Ramos (cell line): ENCODE measurements at regions not wholly inside any gene's neighbourhood (a gene's known extent, or its start where the extent isn't known, plus 50 kb on each side); places are given as distances from the start of the nearest gene placed in this dataset.

Experiments used
- in situ Hi-C: fragments of 300-500 bp; cut with MboI; formaldehyde crosslinking; loops from one replicate; pipeline ENCODE4 v1.14.3; 2022; ENCODE audit warnings: low sequenced_read_pairs; ENCODE audit not compliant: unreplicated experiment

DNA sequence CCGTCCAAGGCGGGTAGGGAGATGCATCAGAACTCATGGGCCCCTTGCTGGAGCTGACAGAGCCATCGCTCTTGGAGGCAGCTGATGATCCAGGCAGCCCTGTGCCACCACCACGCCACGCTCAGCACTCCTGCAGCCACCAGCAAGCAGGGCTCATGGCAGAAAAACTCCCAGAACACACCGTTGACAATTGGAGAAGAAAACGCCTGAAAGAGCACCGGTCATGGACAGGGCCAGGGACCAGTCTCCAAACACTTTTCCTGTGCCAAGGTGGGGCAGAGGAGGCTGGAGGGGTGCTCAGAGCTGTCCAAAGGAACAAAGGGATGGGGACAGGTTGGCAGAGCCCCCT lies 132.2 kb downstream of the FOXL1 start:
- in situ Hi-C loops = no loop called here

DNA sequence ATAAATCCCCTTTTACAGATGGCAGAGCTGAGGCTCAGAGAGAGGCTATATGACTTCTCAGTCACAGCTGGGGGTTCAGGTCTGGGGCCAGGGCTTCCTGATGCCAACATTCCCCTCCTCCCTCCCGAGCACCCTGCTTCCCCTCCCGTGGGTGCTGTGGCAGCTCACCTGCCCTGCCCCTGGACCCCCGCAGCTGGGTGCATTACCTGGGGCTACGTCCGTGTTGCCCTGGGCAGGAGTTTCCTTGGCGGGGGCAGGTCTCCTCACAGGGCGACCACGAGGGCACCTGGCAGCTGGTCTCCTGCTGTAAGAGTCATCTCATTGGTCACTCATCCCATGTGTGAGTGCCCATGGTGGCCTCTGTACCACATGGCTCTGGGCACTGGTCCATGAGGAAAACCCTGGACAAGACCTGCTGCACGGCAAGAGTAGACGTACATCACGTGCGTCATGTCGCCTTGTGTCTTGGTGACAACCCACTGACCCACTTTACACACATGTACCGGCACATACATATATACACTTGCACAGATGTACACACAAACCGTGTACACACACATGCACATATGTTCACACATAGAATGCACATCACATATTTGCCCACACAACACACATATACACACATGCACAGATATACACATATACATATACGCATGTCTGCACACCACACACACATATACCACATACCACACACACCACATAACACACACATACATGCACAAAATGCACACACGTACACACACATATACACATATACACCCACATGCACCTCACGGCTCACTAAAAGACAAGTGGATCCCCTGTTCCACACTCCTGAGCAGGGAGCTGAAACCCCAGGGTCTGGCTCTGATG lies 134.0 kb downstream of the FOXL1 start:
- in situ Hi-C loops = no loop called here

DNA sequence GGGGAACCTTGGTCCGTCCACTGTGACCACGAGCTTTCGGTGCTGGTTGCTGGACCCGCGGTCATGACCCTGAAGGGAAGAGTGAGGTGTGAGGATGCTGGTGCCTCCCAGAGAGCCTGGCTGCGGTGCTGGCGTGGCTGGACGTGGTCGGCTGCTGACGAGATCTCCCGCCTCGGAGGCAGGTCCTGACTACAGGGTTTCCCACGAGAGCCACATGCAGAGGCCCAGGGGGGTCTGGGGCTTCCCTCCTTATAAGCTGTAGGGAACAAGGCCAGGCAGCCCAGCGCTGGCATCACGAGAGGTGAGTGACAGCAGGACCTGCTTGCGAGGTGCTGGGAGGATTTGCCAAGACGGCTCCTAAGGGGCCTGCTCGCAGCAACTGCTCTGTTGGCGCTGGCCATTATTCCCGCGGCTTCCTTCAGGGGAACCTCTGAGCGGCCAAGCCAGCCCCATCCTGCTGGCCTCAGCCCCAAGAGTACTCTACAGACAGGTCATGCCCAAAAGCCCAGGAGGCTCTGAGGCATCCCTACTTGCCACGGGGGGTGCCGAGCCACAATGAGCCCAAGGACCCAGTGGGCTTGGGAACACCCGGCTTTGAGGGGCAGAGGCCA lies 134.8 kb downstream of the FOXL1 start:
- in situ Hi-C loops = no loop called here

DNA sequence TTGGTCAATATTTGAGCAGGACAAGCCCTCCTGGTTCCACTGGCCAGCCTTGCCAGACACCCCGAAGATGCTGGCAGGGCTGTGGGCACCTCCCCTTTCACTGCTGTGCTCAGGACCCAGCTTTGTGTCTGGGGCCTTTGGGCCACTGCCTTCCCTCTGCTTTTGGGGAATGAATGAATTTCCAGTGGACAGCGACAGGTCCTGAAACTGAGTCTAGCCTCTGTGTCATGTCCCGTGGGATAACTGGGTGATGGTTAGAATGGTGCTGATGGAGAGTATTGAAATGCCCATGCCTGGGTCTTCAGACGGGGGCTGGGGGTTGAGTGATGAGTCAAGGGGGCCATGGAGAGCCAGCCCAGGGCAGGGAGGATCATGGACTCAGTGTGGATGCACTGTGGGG lies 135.8 kb downstream of the FOXL1 start:
- in situ Hi-C loops = no loop called here

DNA sequence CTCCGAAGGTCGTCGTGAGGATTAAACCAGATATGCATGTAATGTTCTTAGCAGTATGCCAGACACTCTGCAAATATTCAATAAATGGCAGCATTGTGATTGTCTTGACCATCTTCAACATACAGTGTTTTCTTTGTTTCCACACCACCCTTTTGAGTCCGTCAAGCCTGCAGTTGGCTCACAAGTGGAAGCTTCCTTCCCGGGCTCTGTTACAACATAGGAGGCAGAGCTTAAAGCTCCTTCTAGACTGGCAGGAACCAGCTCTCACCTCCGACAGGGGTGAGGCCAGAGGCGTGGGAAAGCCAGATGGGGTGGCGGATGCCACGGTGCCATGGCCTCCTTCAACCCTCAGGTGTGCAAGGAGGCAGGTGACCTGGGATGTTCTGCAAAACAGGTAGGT lies 138.3 kb downstream of the FOXL1 start:
- in situ Hi-C loops = no loop called here

DNA sequence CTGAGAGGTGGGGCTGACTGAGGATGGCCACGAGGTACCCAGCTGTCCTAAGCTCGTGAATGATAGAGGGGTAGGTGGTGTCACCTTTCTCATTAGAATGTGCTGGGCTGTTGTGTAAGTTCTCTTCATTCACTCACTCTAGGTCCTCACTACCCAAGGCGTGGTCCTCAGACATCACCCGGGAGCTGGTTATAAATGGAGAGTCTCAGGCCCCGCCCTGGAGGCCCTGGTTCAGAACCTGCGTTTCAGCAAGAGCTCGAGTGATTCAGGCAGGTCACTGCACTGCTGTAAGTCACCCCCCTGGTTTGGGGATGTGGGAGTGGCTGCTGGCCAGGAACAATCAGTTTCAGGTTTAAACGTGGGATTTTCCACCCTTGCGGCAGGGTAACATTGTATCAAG lies 139.8 kb downstream of the FOXL1 start:
- in situ Hi-C loops = no loop called here

DNA sequence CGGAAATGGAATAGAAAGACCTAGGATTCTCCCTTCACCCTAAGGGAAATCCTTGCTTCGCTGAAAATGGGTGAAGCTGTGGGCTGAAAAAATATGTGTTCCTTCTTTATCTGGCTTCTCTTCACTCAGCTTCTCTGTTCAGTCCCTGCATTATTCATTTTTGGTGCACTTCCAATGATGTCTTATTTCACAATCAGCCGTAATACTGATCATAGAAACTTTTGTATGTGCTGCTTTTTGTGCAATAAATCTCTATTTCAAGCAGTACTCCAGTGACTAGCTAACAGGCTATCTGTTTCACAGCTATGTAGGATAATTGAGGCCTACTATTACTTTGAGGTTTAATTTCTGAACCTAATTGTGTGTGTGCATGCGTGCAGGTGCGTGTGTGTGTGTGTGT lies 144.6 kb downstream of the FOXL1 start:
- in situ Hi-C loops = no loop called here

DNA sequence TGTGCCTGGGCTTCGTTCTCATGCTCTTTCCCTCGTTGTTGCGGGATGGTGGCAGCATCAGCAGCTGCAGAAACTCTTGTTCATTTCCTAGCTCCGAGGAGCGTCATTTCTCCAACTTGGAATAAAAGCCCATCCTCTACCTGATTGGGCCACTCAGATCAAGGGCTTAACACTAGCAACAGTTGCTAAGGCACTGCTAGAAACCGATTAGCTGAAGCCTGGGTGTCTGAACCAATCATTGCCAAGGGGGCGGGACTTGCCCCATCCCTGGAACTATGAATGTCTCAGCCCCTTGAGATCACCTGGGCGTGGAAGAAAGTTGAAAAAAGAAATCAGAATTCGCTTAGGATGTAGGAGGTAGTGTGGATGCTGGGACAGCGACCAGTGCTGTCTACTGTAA lies 145.3 kb downstream of the FOXL1 start:
- in situ Hi-C loops = no loop called here

DNA sequence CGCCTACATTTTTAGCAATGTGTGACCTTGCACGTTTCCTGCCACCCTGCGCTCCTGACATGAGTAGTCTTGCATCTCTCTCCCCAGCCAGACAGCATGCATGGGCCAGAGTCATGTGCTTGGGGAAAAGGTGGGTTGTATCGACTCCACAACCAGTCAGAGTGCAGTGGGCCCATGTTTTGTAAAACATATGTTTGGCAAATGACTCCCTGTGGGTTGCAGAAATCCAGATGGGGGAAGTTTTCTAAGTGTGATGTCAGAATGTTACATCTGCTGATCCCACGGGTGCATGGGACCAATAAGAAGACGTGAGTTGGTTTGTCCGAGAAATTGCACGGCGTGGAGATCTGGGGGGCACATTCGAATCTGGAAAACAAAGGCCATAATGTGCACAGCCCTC lies 147.1 kb downstream of the FOXL1 start:
- in situ Hi-C loops = no loop called here

DNA sequence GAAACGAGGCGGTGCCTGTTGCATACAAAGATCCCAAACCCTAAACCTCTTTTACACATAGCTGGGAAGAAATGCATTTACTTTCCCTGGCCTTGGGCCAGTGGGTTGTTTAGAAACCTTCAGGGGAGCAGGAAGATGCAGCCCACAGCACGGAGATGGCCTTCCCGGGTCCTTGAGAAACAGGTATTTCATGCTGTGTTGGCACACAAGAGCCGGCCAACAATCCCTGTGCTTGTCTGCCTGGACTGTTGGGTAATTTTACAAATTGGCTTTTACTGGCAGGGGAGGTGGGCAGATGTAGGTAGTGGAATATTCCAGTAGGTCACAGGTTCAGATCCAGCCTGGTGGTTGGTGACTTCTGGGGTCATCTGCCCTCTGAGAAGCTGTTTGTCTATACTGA lies 148.0 kb downstream of the FOXL1 start:
- in situ Hi-C loops = no loop called here

DNA sequence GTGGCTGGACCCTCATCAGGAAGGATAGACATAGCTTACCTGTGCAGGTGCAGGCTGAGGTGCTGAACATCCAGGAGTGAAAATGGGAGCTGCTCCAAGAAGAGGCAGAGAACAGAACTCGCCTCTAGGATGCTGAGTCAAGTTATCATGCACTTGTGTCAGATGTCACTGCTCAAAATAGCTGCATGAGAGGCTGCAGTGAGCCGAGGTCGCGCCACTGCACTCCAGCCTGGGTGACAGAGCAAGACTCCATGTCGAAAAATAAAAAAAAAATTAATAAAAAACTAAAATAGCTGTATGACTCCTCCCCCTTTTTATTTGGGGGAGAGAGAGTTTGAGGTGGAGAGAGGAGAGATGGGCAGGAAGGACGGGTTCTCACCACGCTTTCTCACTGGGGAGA lies 148.8 kb downstream of the FOXL1 start:
- in situ Hi-C loops = no loop called here

DNA sequence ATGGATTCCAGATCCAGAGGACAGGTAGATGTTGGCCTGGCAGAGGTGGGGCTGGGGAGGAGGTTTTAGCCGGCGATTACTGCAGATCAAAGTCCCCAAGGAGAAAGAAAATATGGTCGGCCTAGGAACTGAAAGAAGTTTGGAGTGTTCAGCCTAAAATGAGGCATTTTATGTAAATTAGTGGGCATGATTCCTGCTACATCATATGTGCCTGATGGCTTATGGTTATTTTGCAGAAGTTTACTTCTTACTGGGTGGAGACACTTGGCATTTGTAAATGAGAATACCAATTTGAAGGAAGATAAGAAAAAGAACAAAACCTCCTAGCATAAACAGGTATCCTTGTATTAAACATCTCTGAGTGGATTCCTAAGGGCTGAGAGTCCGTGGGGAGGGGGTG lies 149.3 kb downstream of the FOXL1 start:
- in situ Hi-C loops = no loop called here

DNA sequence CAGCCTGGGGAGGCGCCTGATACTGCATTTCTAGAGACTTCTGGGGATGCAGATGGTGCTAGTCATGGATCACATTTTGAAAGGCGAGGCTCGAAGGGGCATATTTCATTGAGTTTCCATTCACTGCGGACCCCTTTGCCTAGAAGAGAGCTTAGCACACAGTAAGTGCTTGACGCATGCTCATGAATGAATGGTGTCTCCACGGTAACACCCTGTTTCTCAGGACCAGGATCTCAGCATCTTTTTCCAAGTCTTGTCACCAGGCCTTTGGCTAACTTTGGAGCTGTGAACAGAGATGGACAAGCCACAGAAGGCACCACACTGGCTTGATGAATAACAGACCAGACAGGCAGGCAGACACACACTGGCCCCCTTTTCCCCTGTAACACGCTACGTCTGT lies 151.3 kb downstream of the FOXL1 start:
- in situ Hi-C loops = no loop called here

DNA sequence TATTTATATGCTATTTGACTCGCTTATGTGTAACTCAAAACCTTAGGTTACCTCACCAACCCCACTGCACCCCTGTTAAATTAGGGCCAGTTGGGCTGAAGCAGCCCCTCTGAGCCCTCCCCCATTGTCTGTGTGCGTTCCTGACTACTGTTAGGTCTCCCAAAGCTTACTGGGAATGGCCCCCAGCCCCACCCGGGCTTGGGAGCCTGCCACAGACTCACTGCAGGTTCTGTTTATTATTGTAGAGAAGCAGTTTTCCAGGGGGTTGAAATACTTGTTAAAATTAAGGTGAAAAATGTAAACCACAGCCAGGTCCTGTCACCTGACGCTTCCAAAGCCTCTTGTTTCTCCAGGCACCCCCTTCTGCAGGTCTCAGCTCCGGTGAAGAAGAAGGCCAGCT lies 151.7 kb downstream of the FOXL1 start:
- in situ Hi-C loops = no loop called here

DNA sequence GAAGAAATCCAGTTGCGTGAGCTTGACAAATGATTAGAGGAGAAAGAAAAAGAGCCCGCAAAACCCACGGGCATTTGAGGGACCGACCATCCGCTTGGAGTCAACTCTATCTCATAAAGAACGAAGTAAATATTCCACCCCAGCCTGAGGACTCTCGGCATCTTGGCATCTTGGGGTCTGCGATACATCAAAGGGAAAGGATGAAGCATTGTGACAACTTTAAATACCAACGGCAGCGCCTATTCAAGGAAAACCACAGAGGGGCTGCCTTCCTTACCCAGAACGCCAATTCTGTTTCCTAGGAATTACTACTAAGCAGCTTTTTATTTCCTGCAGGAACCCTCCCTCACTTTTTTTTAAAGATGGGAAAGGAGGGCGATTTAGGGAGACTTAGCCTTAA lies 152.2 kb downstream of the FOXL1 start:
- in situ Hi-C loops = no loop called here

DNA sequence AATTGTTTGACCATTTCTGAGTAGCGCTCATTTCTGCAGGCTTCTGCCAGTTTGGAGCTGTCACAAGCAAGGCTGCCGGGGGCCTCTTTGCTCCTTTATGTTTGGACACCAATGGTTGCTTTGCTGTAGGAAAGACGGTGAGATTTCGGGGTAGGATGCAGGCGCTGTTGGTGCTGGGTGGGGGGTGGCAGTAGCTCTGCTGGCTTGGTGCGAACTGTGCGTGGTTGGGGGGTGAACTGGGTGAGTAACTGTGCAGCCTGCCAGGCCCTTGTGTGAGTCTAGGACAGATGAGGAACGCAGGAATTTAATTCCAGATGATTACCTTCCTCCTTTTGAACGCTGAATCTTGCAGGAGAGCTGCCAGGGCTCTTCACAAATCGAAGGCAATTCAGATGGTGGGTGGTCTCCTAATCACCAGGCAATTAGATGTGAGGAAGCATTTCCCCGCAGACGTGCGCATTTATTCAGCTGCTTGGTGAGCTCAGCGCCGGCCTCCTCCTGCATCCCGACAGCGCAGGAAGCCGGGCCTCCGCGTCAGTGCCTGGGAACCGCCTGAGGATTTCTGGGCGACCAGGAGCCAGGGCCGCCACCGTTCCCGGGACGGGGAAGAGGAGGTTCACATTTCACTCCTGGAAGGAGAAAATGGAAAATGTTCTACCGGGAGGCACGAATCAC lies 154.4 kb downstream of the FOXL1 start:
- in situ Hi-C loops = no loop called here

DNA sequence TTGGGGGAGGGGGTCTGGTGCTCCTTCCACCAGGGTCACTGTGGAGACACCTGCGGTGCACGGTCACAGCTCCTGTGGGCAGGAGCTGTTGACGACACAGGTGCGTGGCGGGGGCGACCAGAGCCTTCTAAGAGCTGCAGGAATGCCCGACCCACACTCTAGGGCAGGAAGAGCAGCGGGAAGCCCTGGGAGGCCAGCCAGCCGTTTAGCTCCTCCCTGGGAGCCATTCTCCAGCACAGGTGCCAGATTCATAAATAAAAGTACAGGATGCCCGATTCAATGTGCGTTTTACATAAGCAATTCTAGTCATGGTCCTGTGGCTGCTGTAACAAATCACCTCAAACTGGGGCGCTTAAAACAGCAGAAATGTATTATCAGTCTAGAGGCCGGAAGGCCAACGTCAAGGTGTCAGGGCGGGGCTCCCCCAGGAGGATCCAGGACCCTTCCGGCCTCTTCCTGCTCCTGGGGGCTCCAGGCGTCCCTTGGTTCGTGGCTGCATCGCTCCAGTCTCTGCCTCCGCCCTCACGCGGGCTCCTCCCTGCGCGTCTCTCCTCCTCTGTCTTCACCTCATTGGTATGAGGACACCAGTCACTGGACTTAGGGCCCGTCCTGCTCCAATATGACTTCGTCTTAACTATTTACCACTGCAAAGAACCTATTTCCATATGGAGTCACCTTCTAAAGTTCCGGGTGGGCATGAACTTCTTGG lies 155.4 kb downstream of the FOXL1 start:
- in situ Hi-C loops = no loop called here

DNA sequence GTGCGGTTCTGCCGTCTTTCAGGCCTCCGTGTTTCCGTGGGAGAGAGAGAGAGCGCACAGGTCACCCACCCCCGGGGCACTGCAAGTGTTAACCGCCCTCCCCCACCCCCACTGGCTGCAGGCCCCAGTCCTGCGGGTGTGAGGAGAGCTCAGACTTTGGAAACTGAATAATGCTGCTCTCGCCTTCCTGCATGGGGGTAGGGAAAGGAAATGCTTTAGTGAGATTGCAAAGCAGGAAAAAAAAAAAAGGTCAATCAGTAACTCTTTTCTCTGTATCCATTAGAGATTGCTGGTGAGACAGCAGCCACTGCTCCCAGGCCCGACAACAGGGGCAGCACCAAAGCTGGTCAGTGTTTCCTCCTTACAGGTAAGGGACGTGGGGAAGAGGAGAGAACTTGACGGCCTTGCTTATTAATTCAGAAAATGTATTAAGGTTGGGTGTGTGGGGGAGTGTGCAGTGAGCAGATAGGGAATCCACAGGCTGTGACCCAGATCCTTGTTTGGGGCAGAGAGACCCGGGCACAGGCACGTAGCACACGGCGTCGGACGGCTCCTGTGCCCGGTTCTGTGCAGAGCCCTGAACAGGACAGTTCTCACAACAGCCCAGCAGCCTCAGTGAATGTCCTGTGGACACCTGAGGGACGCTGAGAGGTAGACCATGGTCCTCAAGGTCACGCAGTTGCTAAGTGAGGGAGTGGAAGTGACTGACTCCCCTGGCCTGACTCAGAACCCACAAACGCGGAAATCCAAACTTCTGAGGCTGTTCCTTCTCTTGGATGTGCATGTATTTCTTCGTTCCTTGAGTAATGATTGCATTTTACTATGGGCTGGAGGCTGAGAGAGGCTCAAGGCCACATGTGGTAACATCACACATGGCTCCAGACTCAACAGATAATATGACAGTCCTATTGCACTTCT lies 156.5 kb downstream of the FOXL1 start:
- in situ Hi-C loops = no loop called here

DNA sequence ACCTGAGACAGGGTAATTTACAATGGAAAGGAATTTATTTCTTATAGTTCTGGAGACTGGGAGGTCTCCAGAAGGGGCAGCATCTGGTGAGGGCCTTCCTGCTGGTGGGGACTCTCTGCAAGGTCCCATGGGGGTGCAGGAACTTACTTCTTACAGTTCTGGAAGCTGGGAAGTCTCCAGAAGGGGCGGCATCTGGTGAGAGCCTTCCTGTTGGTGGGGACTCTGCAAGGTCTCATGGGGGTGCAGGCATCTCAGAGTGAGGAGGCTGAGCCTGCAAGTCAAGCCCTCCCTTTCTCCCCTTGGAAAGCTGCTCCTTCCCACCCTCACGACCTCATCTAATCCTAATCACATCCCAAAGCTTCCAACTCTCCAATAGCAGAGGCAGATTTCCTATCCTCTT lies 157.4 kb downstream of the FOXL1 start:
- in situ Hi-C loops = no loop called here

DNA sequence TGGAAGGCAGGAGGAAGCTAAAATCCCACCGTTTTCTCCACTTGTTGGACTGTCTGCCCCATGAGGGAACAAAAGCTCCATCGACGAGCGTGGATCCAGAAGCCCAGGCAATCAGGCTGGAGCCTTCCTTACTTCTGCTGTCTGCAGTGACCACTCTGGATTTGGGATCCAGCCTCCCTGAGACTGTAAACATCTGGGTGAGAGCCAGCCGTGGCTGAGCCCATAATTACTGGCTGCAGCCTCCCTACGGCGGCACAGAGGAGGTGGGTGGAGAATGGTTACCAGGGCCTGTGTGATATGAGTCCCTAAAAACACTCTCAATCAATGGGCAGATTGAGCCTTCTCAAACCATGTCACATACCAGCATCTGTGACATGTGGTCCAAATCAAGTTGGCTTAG lies 158.2 kb downstream of the FOXL1 start:
- in situ Hi-C loops = no loop called here
